ENCODE measurements at regions not wholly inside any gene's neighbourhood (a gene's known extent, or its start where the extent isn't known, plus 50 kb on each side); places are given as distances from the start of the nearest gene placed in this dataset.
"Not testable (repeated sequence)": the region's sequence is repeated elsewhere in the genome, so short reads cannot be mapped to it uniquely, and the experiment has no call there.

- no peak for DNase-seq
These were observed 1592.6 kb downstream of the GRIK2 start for GRCh38 chr6:102986086-102986485.

- no peak for DNase-seq
These were observed 1590.8 kb downstream of the GRIK2 start for GRCh38 chr6:102984357-102984756.

DNA sequence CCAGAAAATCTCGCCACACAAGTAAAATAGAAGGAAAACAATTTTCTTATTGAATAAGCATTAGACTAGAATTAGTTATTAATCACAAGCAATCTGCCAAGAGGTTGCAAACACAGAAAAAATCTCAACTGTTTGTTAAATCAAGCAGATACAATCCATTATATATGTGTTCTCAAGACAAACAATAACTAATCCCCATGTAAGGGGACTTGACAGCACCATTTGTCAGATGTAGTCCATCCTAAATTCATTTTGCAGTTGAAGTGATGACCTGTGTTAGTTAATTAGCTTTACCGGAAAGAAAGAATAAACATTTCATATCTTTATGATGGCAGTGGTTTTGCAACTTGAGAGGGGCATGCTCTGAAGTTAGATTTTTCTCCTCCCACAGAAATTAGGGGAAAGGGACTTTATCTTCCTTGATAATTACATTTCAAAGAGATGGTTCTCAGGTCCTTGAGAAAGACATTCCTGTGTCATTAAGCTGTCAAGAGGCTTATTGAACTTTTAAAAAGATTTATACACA is 1588.0 kb downstream of the GRIK2 start:
- no peak for DNase-seq

GRCh38 chr6:102980951-102981350 is 1587.4 kb downstream of the GRIK2 start:
- no peak for DNase-seq

- no peak for DNase-seq
These were observed 1568.4 kb downstream of the GRIK2 start for GRCh38 chr6:102961902-102962301.

DNA sequence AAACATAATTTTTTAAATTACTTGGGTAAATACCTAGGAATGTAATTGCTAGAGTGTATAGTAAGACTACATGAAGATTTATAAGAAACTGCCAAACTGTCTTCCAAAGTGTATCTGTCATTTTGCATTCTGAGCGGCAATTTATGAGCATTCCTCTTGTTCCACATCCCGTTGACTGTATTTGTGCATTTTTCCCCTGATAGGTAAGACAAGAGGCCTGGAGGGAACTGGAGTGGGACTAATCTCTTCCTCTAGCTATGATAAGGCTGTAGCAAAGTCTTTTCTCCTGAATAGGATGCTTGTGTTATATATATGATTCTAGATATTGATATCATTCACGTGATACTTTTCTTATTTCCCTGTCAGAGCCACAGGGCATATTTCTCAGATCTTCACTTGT is 1557.5 kb downstream of the GRIK2 start:
- no peak for DNase-seq

DNA sequence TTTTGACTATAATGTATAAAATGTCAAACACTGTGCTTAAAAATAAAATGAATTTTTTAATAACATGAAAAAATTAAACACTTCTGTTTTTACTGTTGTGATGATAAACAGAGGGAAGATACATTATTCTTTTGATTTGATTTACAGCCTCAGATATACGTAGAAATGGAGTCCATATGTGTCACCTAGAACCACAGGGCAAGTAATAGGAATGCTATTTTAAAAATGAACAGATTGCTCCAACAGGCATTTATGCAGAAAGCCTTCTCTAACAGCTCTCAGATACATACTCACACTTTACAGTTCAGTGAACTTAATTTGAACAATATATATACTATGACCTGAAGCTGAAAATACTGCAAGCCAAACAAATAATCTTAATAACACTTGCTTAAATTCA is 1551.0 kb downstream of the GRIK2 start:
- no peak for DNase-seq

DNA sequence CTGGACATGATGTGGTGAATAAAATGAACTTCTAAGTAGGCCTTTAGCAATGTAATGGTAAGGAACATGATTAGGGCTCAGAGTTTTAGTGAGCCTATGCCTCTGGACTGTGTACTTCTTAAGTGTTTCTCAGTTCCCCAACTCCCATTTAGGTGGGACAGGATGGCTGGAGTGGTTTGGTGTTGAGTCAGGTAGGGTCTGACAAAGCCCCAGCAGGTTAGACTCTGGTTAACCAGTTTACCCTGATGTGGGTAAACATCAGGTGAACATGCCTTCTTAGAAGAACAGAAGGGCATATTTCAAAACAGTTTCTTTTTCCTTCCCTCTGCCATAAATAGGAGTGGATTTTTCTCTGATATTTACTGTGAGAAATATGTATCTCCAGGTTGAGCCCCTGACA is 1548.7 kb downstream of the GRIK2 start:
- DNase-seq = no peak

DNA sequence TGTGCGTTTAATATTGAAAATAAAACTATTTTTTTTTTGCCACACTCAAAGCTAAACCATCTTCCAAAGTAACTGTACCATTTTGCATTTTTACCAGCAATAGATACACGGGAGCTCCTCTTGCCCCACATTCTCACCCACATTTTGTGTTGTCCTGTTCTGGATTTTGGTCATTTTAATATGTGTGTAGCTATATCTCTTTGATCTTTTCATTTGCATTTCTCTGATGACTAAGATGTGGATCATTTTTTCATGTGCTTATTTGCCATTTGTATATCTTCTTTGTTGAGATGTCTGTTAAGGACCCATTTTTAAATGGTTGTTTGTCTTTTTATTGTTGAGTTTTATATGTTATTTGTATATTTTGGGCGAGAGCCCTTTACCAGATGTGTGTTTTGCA is 1543.5 kb downstream of the GRIK2 start:
- DNase-seq = no peak

GRCh38 chr6:102928109-102928508 is 1534.6 kb downstream of the GRIK2 start:
- DNase-seq = no peak

- DNase-seq = no peak
These were observed 1524.7 kb downstream of the GRIK2 start for GRCh38 chr6:102918161-102918560.

DNA sequence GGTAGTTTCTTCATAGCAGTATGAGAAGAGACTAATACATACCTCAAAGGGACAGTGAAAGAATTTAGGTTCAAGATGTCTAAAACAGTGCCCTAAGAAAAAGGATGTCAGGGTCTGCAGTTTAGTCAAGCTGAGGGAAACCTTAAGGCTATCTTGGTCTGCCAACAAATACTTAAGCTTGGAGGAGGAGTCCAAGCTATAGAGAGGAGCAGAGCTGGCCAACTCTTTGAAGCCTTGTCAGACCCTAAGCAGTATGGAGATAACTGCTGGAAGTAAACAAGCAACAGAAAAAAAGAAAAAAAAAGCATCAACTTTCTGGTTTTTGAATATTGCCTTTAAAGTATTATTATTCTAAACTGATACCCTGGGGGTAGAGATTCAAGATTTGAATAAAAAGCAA is 1518.1 kb downstream of the GRIK2 start:
- DNase-seq = no peak

DNA sequence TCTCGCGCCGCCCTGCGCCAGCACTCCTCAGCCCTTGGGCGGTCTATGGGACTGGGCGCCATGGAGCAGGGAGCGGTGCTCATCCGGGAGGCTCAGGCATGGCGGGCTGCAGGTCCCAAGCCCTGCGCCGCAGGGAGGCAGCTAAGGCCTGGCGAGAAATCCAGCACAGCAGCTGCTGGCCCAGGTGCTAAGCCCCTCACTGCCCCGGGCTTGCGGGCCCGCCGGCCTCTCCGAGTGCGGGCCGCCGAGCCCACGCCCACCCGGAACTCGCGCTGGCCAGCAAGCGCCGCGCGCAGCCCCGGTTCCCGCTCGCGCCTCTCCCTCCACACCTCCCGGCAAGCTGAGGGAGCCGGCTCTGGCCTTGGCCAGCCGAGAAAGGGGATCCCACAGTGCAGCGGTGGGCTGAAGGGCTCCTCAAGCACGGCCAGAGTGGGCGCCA is 1517.2 kb downstream of the GRIK2 start:
- DNase-seq = not testable (repeated sequence)

DNA sequence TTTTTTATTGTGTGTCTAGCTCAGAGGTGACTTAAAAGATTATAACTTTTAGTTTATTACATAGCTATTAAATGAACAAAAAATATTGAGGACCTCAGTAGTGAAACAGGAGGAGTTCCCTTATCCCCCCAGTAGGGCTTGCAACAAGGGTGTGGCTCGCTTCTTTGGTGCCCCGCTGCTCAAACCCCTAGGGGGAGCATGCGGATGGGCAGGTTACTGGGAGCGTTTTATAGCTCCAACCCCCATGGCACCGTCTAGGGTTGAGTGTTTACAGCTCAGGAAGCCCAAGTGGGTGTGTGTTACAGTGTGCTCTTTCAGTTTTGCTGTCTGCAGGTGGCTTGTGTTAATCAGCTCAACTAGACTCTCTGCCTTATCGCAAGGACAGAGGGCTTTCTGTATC is 1513.7 kb downstream of the GRIK2 start:
- no peak for DNase-seq

DNA sequence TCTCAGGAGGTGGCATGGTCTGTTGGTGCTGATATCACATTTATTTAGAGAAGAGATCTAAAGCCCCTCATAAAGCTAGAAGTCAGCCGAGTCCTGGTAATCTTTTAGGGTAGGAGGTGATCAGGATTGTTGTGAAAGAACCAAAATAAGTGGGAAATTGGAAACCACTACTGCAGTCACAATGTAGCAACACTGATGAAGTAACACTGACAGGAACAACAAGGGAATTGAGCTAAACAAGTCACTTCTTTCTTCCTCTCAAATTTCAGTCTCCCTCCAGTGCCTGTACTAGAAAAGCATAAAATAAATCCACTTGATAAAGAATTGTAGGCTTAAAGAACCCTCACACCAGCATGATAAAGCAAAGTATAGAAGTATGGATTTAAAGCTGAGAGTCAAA is 1509.0 kb downstream of the GRIK2 start:
- DNase-seq = no peak

- DNase-seq = no peak
These were observed 1502.2 kb downstream of the GRIK2 start for GRCh38 chr6:102895683-102896082.

DNA sequence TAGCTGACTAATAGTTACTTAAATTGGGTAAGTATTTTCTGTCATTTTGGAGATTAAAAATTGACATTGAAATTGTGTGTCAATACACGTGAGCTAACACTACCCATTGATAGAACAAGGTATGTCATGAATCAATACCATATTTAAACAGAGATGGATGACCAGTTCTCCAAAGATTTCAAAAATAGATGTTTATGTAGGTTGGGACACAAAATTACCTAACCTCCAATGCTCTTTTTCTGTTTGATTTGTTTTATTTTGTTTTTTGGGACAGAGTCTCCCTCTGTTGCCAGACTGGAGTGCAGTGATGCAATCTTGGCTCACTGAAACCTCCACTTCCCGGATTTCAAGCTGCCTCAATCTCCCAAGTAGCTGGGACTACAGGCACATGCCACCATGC is 1491.7 kb downstream of the GRIK2 start:
- DNase-seq = no peak

- no peak for DNase-seq
These were observed 1459.9 kb downstream of the GRIK2 start for GRCh38 chr6:102853249-102853955.

GRCh38 chr6:102848796-102849195 is 1455.3 kb downstream of the GRIK2 start:
- DNase-seq = no peak

DNA sequence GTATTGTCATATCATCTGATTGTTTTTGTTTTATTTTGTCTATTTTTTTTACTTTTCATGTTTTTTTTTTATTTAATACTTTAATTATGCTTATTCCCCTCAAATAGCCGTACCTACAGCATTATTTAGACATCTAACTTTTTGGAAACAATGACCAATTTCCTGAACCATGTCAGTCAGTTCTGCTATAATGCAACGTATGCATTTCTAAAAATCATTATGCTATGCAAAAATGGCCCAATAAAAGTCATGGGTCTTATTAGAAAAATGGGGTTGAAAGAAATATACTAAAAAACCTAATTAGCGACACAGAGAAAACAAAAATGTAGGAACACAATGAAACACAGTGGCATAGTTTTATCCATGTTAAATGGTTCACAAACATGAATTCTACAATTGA is 1454.7 kb downstream of the GRIK2 start:
- no peak for DNase-seq

DNA sequence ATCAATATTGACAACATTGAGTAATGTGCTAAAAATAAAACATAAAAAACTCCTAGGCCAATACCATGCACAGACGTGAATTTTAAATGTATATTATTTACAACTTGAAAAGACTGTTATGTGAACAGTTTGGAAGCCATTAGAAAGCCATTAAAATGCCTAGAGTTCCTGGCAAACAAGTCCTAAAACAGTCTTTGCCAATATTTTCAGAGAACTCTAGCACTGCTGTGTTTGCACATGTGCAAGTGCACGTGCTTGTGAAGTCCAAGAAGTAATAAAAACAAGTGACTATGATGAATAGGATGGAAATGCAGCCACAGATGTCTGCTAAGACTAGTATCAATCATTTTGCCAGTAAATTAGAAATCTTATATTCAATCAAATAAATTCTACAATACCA is 1447.6 kb downstream of the GRIK2 start:
- DNase-seq = no peak

DNA sequence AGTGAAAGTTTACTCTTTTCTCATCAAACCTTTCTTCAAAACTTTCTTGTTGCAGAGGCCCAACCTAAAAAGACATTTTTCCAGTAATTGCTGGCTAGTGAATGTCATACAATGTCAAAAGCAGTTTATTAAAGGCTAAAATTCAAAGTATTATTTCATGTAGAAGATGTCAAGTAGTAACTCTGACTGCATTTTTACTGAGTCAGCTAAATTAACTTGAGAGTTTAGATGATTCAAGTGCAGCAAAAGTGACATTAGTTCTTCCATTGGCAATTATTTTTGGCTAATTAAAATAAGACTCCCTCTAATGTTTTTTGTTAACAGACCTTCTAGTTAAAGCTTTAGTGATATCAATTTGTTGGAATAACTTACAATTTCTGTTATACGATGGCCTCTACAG is 1438.5 kb downstream of the GRIK2 start:
- DNase-seq = no peak

DNA sequence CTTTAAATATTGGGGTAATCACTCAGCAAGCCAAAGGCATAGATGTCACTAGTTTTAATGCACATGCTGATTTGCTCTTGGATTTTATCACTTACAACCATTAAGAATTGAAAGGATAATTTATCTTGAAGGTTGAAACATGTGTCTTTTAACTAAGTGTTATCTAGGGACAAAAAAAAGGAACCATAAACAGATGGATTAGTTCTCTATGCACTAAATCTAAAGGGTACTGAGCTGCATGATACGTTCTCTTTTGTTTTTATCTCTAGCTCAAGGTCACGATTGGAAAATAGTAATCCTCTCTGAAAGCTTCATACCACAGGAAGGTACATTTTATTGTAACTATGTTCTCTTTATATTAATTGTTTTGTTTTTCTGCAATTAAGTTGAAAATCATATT is 1426.6 kb downstream of the GRIK2 start:
- DNase-seq = no peak

DNA sequence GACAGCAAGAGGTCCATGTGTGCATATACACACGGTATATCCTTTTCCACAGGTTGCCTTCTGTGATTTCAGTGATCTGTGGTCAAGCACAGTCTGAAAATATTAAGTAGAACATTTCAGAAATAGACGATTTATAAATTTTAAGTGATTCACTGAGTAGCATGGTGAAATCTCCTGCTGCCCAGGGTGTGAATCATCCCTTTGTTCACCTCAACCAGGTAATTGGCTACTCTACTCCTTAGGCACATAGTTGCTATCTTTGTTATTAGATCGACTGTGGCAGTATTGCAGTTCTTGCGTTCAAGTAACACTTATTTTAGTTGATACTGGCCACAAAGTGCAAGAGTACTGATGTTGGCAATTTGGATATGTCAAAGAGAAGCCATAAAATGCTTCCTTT is 1421.7 kb downstream of the GRIK2 start:
- no peak for DNase-seq

Measured in NCI-H146 (cell line).